ENCODE measurements at regions not wholly inside any gene's neighbourhood (a gene's known extent, or its start where the extent isn't known, plus 50 kb on each side); places are given as distances from the start of the nearest gene placed in this dataset.
A peak's percentile ranks its signal among the peaks of the same experiment; 100 is the strongest.
"Not testable (repeated sequence)": the region's sequence is repeated elsewhere in the genome, so short reads cannot be mapped to it uniquely, and the experiment has no call there.

DNA sequence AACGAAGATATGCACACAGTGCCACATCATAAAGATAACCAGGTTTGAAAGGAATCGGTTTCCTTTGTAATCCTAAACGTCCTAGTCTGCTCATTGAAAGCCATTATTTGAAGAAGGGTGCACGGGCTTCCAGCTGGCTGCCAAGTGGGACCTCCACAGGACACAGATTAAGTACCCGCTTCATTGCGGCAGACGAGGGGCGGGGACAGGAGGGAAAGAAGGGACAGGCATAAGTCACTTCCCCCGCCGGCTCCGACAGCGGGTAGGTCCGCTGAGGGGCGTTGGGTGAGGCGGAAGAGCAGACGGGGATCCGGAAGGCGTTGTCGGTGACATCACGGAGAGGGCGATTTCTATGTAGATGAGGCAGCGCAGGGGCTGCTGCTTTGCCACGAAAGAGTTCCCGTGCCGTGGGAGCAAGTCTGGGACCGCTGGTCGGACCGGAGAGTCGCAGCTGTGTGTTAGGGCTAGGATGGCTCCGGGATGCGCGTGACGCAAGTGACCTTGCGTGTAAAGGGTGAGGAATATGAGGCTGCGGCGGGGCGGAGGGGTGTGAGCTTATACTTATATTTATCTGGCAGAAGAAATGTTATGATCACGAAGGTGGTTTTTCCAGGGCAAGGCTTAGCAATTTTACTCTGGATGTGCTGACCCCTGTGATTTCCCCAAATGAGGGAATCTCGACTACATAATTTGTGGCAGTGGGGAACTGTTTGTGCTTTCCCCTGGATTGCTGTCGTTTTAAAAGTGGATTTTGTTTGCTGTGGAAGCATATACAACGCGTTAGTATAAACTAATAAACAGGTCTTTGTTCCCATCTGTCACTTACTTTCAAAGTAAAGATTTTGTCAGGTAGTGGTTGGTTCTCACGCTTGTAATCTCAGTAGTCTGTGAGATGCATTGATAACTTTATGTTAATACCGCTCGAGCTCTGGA lies 80.7 kb downstream of the PPIAL4G start:
- H3K9ac ChIP-seq (ENCODE audit: low read depth, low read length): peak overlapping the region; percentile 94
- not testable (repeated sequence) for H3K9me3 ChIP-seq (ENCODE audit: control insufficient read depth, insufficient read depth, low read length); H3K36me3 ChIP-seq (ENCODE audit: control insufficient read depth, insufficient read depth, low read length); H3K27me3 ChIP-seq (ENCODE audit: control insufficient read depth, insufficient read depth, low read length); H3K4me1 ChIP-seq (ENCODE audit: control insufficient read depth, insufficient read depth, low read length)
- H3K27ac ChIP-seq (ENCODE audit: low read depth, low read length): peak overlapping the region; percentile 87
- peak overlapping the region; percentile 70 for H3K4me3 ChIP-seq (ENCODE audit: low read depth, low read length)

DNA sequence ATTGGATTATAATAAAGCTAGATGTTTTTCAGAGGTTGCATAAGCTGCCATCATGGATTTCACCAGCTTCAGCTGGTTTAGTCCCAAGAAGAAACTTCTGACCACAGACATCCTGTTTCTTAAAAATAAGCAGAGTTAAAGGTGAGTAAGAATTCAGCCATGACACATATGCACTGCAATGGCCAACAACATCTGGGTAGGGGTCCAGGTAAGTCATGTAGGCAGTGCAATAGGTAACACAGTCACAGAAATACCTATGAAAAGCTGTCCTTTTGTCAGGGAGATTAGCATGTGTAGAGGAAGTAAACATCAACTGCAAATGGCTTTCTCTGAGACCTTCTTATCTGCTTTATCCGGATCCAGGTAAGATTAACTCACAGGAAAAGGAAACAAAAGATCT lies 85.6 kb downstream of the PPIAL4G start:
- H3K27ac ChIP-seq (ENCODE audit: low read depth, low read length); H3K9ac ChIP-seq (ENCODE audit: low read depth, low read length); H3K27me3 ChIP-seq (ENCODE audit: control insufficient read depth, insufficient read depth, low read length); H3K4me3 ChIP-seq (ENCODE audit: low read depth, low read length); H3K4me1 ChIP-seq (ENCODE audit: control insufficient read depth, insufficient read depth, low read length); H3K36me3 ChIP-seq (ENCODE audit: control insufficient read depth, insufficient read depth, low read length); H3K9me3 ChIP-seq (ENCODE audit: control insufficient read depth, insufficient read depth, low read length): not testable (repeated sequence)

- H3K9ac ChIP-seq (ENCODE audit: low read depth, low read length); H3K4me3 ChIP-seq (ENCODE audit: low read depth, low read length); H3K27me3 ChIP-seq (ENCODE audit: control insufficient read depth, insufficient read depth, low read length); H3K27ac ChIP-seq (ENCODE audit: low read depth, low read length); H3K36me3 ChIP-seq (ENCODE audit: control insufficient read depth, insufficient read depth, low read length); H3K4me1 ChIP-seq (ENCODE audit: control insufficient read depth, insufficient read depth, low read length); H3K9me3 ChIP-seq (ENCODE audit: control insufficient read depth, insufficient read depth, low read length): not testable (repeated sequence)
Observed at GRCh38 chr1:148392505-148392904, 90.6 kb downstream of the PPIAL4G start.

DNA sequence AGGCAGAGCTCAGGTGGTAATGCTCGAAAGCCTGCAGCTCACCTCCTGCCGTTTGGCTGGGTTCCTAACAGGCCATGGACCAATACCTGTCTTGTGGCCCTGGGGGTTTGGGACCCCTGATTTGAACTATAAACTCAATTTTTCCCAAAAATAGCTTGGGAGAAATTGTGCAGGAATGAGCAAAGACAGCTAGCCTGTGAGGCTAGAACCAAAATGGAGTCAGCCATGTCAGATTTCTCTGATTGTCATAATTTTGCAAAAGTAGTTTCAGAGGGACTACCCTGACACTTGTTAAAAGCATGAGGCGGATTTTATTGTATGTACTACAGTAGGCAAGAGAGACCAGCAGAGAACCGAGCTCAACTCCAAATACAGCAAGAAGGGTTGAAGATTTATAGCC lies 91.8 kb downstream of the PPIAL4G start:
- not testable (repeated sequence) for H3K27ac ChIP-seq (ENCODE audit: low read depth, low read length); H3K27me3 ChIP-seq (ENCODE audit: control insufficient read depth, insufficient read depth, low read length); H3K9me3 ChIP-seq (ENCODE audit: control insufficient read depth, insufficient read depth, low read length); H3K9ac ChIP-seq (ENCODE audit: low read depth, low read length); H3K36me3 ChIP-seq (ENCODE audit: control insufficient read depth, insufficient read depth, low read length); H3K4me3 ChIP-seq (ENCODE audit: low read depth, low read length); H3K4me1 ChIP-seq (ENCODE audit: control insufficient read depth, insufficient read depth, low read length)

GRCh38 chr1:148389027-148389339 lies 94.1 kb downstream of the PPIAL4G start:
- Histone ChIP-seq H3K36me3 (ENCODE audit: control insufficient read depth, insufficient read depth, low read length) (no peaks in the 10 kb centered on the region), H3K27ac (ENCODE audit: low read depth, low read length) (no peak overlapping the region), H3K4me1 (ENCODE audit: control insufficient read depth, insufficient read depth, low read length) (peaks cover 8% of the 10 kb centered on the region; the same call in 1 of the 2 replicates), H3K27me3 (ENCODE audit: control insufficient read depth, insufficient read depth, low read length) (no peaks in the 10 kb centered on the region), H3K9ac (ENCODE audit: low read depth, low read length) (no peak overlapping the region), H3K4me3 (ENCODE audit: low read depth, low read length) (peak overlapping the region; percentile 56), H3K9me3 (ENCODE audit: control insufficient read depth, insufficient read depth, low read length) (no peaks in the 10 kb centered on the region)

- Histone ChIP-seq H3K9ac (ENCODE audit: low read depth, low read length) (peak overlapping the region; percentile 78), H3K4me3 (ENCODE audit: low read depth, low read length) (peak overlapping the region; percentile 56), H3K4me1 (ENCODE audit: control insufficient read depth, insufficient read depth, low read length) (peaks cover 8% of the 10 kb centered on the region; the same call in 1 of the 2 replicates), H3K9me3 (ENCODE audit: control insufficient read depth, insufficient read depth, low read length) (no peaks in the 10 kb centered on the region), H3K27me3 (ENCODE audit: control insufficient read depth, insufficient read depth, low read length) (no peaks in the 10 kb centered on the region), H3K27ac (ENCODE audit: low read depth, low read length) (peak overlapping the region; percentile 47), H3K36me3 (ENCODE audit: control insufficient read depth, insufficient read depth, low read length) (no peaks in the 10 kb centered on the region)
Observed at GRCh38 chr1:148388260-148389026, 94.7 kb downstream of the PPIAL4G start.

DNA sequence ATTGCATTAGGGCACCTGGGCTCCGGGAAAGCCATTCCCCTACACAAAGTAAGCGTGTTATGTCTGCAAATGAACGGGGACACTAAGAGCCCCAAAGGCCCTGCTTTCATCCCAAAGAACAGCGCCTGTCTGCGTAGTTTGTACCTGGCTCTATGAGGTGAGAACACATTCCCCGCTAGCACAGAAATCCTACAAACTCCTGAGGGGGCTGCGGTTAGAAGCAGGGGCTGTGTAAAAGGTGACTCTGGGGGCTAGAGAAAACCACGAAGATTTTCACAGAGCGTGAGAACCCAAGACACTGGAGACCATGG lies 95.2 kb downstream of the PPIAL4G start:
- not testable (repeated sequence) for H3K9me3 ChIP-seq (ENCODE audit: control insufficient read depth, insufficient read depth, low read length); H3K9ac ChIP-seq (ENCODE audit: low read depth, low read length); H3K27ac ChIP-seq (ENCODE audit: low read depth, low read length); H3K27me3 ChIP-seq (ENCODE audit: control insufficient read depth, insufficient read depth, low read length); H3K36me3 ChIP-seq (ENCODE audit: control insufficient read depth, insufficient read depth, low read length); H3K4me1 ChIP-seq (ENCODE audit: control insufficient read depth, insufficient read depth, low read length)
- peak overlapping the region; percentile 56 for H3K4me3 ChIP-seq (ENCODE audit: low read depth, low read length)

- H3K4me3 ChIP-seq (ENCODE audit: low read depth, low read length): peak overlapping the region; percentile 56
- H3K27ac ChIP-seq (ENCODE audit: low read depth, low read length); H3K9me3 ChIP-seq (ENCODE audit: control insufficient read depth, insufficient read depth, low read length); H3K9ac ChIP-seq (ENCODE audit: low read depth, low read length); H3K36me3 ChIP-seq (ENCODE audit: control insufficient read depth, insufficient read depth, low read length); H3K27me3 ChIP-seq (ENCODE audit: control insufficient read depth, insufficient read depth, low read length); H3K4me1 ChIP-seq (ENCODE audit: control insufficient read depth, insufficient read depth, low read length): not testable (repeated sequence)
Observed at GRCh38 chr1:148387122-148387948, 95.8 kb downstream of the PPIAL4G start.

DNA sequence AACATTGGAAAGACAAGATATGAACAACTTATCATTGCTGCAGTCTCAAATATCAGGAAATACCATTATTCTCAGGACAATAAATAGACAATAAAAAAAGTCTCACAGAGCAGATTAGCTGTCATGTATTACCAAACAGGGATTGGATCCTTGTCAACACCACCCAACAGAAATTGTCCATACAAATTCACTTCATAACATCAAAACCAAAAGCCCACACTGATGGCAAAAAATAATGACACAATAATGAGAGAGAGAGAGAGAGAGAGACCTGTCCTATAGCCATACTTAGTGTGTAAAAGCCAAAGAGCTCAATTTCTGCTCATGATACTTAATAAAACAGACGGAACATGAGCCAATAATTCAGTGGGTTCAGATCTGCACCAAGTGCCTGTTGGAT lies 96.5 kb downstream of the PPIAL4G start:
- H3K4me3 ChIP-seq (ENCODE audit: low read depth, low read length): no peak overlapping the region

DNA sequence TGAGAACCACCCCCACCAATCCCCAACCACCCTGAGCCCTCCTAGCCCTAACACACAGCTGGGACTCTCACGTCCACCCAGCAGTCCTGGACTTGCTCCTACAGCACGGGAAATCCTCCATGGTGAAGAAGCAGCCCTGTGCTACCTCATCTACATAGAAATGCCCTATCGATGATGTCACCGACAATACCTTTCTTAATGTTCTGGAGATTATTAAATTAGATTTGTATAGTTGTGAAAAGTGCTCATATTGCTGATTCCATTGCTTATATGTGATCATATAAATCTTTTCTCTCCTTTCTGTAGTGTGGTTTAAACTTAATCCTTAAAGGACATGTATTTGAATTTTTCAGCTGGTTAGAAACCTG lies 97.1 kb downstream of the PPIAL4G start:
- not testable (repeated sequence) for H3K9me3 ChIP-seq (ENCODE audit: control insufficient read depth, insufficient read depth, low read length); H3K9ac ChIP-seq (ENCODE audit: low read depth, low read length); H3K4me3 ChIP-seq (ENCODE audit: low read depth, low read length); H3K27me3 ChIP-seq (ENCODE audit: control insufficient read depth, insufficient read depth, low read length); H3K36me3 ChIP-seq (ENCODE audit: control insufficient read depth, insufficient read depth, low read length); H3K27ac ChIP-seq (ENCODE audit: low read depth, low read length); H3K4me1 ChIP-seq (ENCODE audit: control insufficient read depth, insufficient read depth, low read length)

More for the DNA sequence above, 96.5 kb downstream of the PPIAL4G start:
- H3K9ac ChIP-seq (ENCODE audit: low read depth, low read length): no peak overlapping the region
- H3K9me3 ChIP-seq (ENCODE audit: control insufficient read depth, insufficient read depth, low read length): no peaks in the 10 kb centered on the region
- H3K27ac ChIP-seq (ENCODE audit: low read depth, low read length): no peak overlapping the region
- H3K27me3 ChIP-seq (ENCODE audit: control insufficient read depth, insufficient read depth, low read length): no peaks in the 10 kb centered on the region
- H3K36me3 ChIP-seq (ENCODE audit: control insufficient read depth, insufficient read depth, low read length): no peaks in the 10 kb centered on the region
- H3K4me1 ChIP-seq (ENCODE audit: control insufficient read depth, insufficient read depth, low read length): peaks cover 8% of the 10 kb centered on the region; the same call in 1 of the 2 replicates

All from HUES48 (cell line).